B cell (primary cell): ENCODE measurements at regions not wholly inside any gene's neighbourhood (a gene's known extent, or its start where the extent isn't known, plus 50 kb on each side); places are given as distances from the start of the nearest gene placed in this dataset.

Experiments
- ATAC-seq: fragments of 200-7000 bp; cut with Tn5 transposase; one replicate; pipeline ENCODE4 v1.10.0; 2021; ENCODE audit warnings: low read depth, mild to moderate bottlenecking, moderate number of reproducible peaks, moderate library complexity
- CTCF ChIA-PET: fragments of 350-600 bp; sonication (Branson Sonifier 250); formaldehyde crosslinking; loops from one replicate; lab custom pipeline; 2021; ENCODE audit warnings: antibody characterized with exemption, inconsistent platforms; lab: Charles Lee
- POLR2A ChIA-PET: fragments of 350-600 bp; sonication (Branson Sonifier 250); formaldehyde crosslinking; loops from one replicate; lab custom pipeline; 2021; ENCODE audit warnings: antibody characterized with exemption; lab: Charles Lee
- DNase-seq: peaks from one replicate; pipeline ENCODE4 v3.0.0; 2013
- H2AFZ ChIP-seq: 2 replicates; pipeline ENCODE4 v1.6.1; 2012; ENCODE audit warnings: mild to moderate bottlenecking, low read depth, low read length; ENCODE audit not compliant: insufficient read depth, poor library complexity, severe bottlenecking
- H3K27ac ChIP-seq, 2 donors: 1 replicate in 1 of 2; 2 replicates in 1 of 2; pipeline ENCODE4 v1.5.1; 2012 to 2013; ENCODE audit warnings: low read length in 2 of 2, mild to moderate bottlenecking in 2 of 2, moderate library complexity in 1 of 2
- H3K27me3 ChIP-seq, 4 experiments: fragments of 200-600 bp in 1 of 4; sonication (generic) in 1 of 4; replicated peaks in 1 of 4; 1 replicate in 2 of 4; 2 replicates in 2 of 4; pipeline versions ENCODE4 v1.6.1 to v1.7.0; 2013 to 2016; ENCODE audit warnings: low read length in 3 of 4, mild to moderate bottlenecking in 2 of 4, mixed read lengths in 1 of 4, moderate library complexity in 1 of 4; ENCODE audit not compliant: insufficient read depth in 4 of 4, control insufficient read depth in 3 of 4; ENCODE audit errors: control extremely low read depth in 1 of 4
- H3K36me3 ChIP-seq, 2 experiments: replicated peaks in 1 of 2; 1 replicate in 1 of 2; 2 replicates in 1 of 2; pipeline versions ENCODE4 v1.6.1 to v1.7.1; 2013; ENCODE audit warnings: low read length in 1 of 2; ENCODE audit not compliant: insufficient read depth in 2 of 2, control insufficient read depth in 1 of 2; ENCODE audit errors: control extremely low read depth in 1 of 2, extremely low read depth in 1 of 2
- H3K4me1 ChIP-seq, 2 donors: fragments of 200-600 bp in 1 of 2; sonication (generic) in 1 of 2; 1 replicate in 1 of 2; 2 replicates in 1 of 2; pipeline versions ENCODE4 v1.5.1 to v1.6.1; 2013 to 2017; ENCODE audit warnings: low read length in 2 of 2; ENCODE audit not compliant: control insufficient read depth in 2 of 2, insufficient read depth in 2 of 2
- H3K4me2 ChIP-seq: replicated peaks from 2 replicates; pipeline ENCODE3; 2012; ENCODE audit warnings: mild to moderate bottlenecking, low read depth, low read length; ENCODE audit not compliant: poor library complexity, severe bottlenecking
- H3K4me3 ChIP-seq, 5 experiments: fragments of 200-600 bp in 1 of 5; sonication (generic) in 1 of 5; 1 replicate in 3 of 5; 2 replicates in 2 of 5; pipeline versions ENCODE4 v1.5.1 to v1.7.0; 2011 to 2016; ENCODE audit warnings: low read length in 4 of 5, mild to moderate bottlenecking in 4 of 5, low read depth in 2 of 5, control low read depth in 1 of 5, moderate library complexity in 1 of 5; ENCODE audit not compliant: insufficient read depth in 1 of 5; ENCODE audit errors: control extremely low read depth in 1 of 5, extremely low read depth in 1 of 5
- H3K79me2 ChIP-seq: fragments of 200-600 bp; sonication (generic); one replicate; pipeline ENCODE4 v1.6.0; 2016; ENCODE audit warnings: low read length; ENCODE audit not compliant: control insufficient read depth, insufficient read depth
- H3K9ac ChIP-seq: fragments of 200-600 bp; sonication (generic); 2 replicates; pipeline ENCODE4 v1.6.1; 2017; ENCODE audit warnings: mild to moderate bottlenecking, low read length, moderate library complexity
- H3K9me3 ChIP-seq, 3 donors: one replicate each; pipeline versions ENCODE4 v1.6.1 to v1.7.1; 2013; ENCODE audit warnings: low read length in 2 of 3; ENCODE audit not compliant: control insufficient read depth in 2 of 3, insufficient read depth in 1 of 3; ENCODE audit errors: control extremely low read depth in 1 of 3
- H4K20me1 ChIP-seq: 2 replicates; pipeline ENCODE4 v1.6.0; 2012; ENCODE audit warnings: mild to moderate bottlenecking, low read length; ENCODE audit not compliant: insufficient read depth, control insufficient read depth, poor library complexity, severe bottlenecking
- H3K27ac Mint-ChIP-seq: one replicate; pipeline ENCODE4 v1.8.0; 2021; ENCODE audit warnings: mixed read lengths
- H3K27me3 Mint-ChIP-seq: one replicate; pipeline ENCODE4 v1.8.0; 2021; ENCODE audit warnings: mixed read lengths
- H3K4me1 Mint-ChIP-seq: one replicate; pipeline ENCODE4 v1.8.0; 2021; ENCODE audit warnings: mixed read lengths
- H3K4me3 Mint-ChIP-seq: one replicate; pipeline ENCODE4 v1.8.0; 2021; ENCODE audit warnings: mixed read lengths
- H3K9me3 Mint-ChIP-seq: one replicate; pipeline ENCODE4 v1.8.0; 2022; ENCODE audit warnings: mixed read lengths; ENCODE audit not compliant: insufficient read depth
- EZH2 ChIP-seq: IDR thresholded peaks from 2 replicates; pipeline ENCODE4 v1.6.1; 2012; ENCODE audit warnings: borderline replicate concordance, low read depth, mild to moderate bottlenecking, moderate library complexity, low read length; ENCODE audit not compliant: insufficient read depth, poor library complexity, severe bottlenecking
- WGBS: methylation state at CpG from one replicate; pipeline ENCODE4 v1.1.5; 2013; ENCODE audit warnings: missing lambda C conversion rate; ENCODE audit not compliant: insufficient coverage; 5-methylcytosine and 5-hydroxymethylcytosine counted together
- intact Hi-C: fragments of 100-400 bp; cut with micrococcal nuclease; formaldehyde crosslinking; loops from one replicate; pipeline ENCODE4 v1.10.0; 2022
- TF ChIP-seq, protein P1 (sequence below): fragments of 200-600 bp; IDR thresholded peaks from one replicate; pipeline ENCODE4 v1.8.0; 2022; ENCODE audit warnings: antibody characterized with exemption, mild to moderate bottlenecking

DNA sequence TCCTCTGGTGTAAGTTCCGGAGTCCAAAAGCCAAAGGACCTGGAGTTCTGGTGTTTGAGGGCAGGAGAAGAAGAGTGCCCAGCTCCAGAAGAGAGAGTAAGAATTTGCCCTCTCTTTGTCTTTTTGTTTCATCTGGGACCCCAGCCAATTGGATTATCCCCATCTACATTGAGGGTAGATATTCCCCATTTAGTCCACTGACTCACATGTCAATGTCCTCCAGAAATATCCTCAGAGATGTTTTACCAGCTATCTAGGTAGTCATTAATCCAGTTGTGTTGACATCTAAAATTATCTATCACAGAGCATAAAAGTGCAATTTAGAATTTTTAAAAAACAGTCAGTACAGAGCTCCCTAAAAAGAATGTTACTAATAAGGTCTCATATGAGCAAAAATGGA is 132.9 kb upstream of the TMEM47 start:
- no peak overlapping the region for H3K4me2 ChIP-seq
- H3K4me1 Mint-ChIP-seq = no peaks in the 10 kb centered on the region
- no peak overlapping the region for H3K4me3 ChIP-seq
- no peaks in the 10 kb centered on the region for H4K20me1 ChIP-seq
- TF ChIP-seq, protein P1, sequence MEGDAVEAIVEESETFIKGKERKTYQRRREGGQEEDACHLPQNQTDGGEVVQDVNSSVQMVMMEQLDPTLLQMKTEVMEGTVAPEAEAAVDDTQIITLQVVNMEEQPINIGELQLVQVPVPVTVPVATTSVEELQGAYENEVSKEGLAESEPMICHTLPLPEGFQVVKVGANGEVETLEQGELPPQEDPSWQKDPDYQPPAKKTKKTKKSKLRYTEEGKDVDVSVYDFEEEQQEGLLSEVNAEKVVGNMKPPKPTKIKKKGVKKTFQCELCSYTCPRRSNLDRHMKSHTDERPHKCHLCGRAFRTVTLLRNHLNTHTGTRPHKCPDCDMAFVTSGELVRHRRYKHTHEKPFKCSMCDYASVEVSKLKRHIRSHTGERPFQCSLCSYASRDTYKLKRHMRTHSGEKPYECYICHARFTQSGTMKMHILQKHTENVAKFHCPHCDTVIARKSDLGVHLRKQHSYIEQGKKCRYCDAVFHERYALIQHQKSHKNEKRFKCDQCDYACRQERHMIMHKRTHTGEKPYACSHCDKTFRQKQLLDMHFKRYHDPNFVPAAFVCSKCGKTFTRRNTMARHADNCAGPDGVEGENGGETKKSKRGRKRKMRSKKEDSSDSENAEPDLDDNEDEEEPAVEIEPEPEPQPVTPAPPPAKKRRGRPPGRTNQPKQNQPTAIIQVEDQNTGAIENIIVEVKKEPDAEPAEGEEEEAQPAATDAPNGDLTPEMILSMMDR = no peak
- TF ChIP-seq EZH2 = no peak
- no peak for DNase-seq
- no CpG with 5 or more reads among the region's 1 CpG for WGBS
- CTCF ChIA-PET = no interaction called here
- no peaks in the 10 kb centered on the region for H3K36me3 ChIP-seq
- no peak overlapping the region for H3K9ac ChIP-seq
- no peak overlapping the region for H3K27ac ChIP-seq
- no peaks in the 10 kb centered on the region for H3K27me3 ChIP-seq
- POLR2A ChIA-PET = no interaction called here
- H2AFZ ChIP-seq = no peak overlapping the region
- no peaks in the 10 kb centered on the region for H3K79me2 ChIP-seq
- no peaks in the 10 kb centered on the region for H3K4me1 ChIP-seq
- no peaks in the 10 kb centered on the region for H3K27me3 Mint-ChIP-seq
- no peak for ATAC-seq
- H3K4me3 Mint-ChIP-seq = no peak overlapping the region
- H3K9me3 Mint-ChIP-seq = peaks cover 5% of the 10 kb centered on the region
- H3K27ac Mint-ChIP-seq = no peak overlapping the region
- intact Hi-C loops = no loop called here
- H3K9me3 ChIP-seq = peaks cover 0 to 3% (median 0%) of the 10 kb centered on the region in 3 donors

DNA sequence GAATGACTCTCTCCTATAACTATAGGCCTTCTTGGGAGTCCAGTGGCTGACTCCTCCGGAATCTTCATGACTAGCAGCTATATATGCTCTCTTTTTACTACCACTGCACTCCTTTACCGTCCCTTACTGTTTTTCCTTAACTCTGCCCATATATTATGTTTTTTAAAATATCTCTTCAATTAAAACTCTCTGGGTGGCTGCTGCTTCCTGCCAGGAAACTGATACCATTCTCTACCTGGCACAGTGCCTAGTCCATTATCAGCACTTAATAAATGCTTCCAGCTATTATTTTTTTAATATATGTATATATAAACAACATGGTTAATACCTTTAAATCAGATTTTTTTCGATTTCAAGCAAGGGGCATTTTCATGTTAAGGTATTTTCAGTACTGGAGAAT is 136.6 kb upstream of the FAM47B start:
- WGBS = no CpG with 5 or more reads among the region's 3 CpGs

More for the DNA sequence above, 136.6 kb upstream of the FAM47B start:
- Histone ChIP-seq H3K27ac (no peak overlapping the region), H3K4me1 (no peaks in the 10 kb centered on the region), H3K79me2 (no peaks in the 10 kb centered on the region), H2AFZ (no peak overlapping the region), H4K20me1 (no peaks in the 10 kb centered on the region), H3K9me3 (no peaks in the 10 kb centered on the region), H3K4me3 (no peak overlapping the region), H3K36me3 (no peaks in the 10 kb centered on the region), H3K27me3 (no peaks in the 10 kb centered on the region), H3K4me2 (no peak overlapping the region), H3K9ac (no peak overlapping the region)
- no peaks in the 10 kb centered on the region for H3K4me1 Mint-ChIP-seq
- no peak for DNase-seq
- no peaks in the 10 kb centered on the region for H3K27me3 Mint-ChIP-seq
- intact Hi-C loops = no loop called here
- H3K4me3 Mint-ChIP-seq = no peak overlapping the region
- no peaks in the 10 kb centered on the region for H3K9me3 Mint-ChIP-seq
- no peak overlapping the region for H3K27ac Mint-ChIP-seq
- POLR2A ChIA-PET = no interaction called here
- CTCF ChIA-PET = no interaction called here
- no peak for TF ChIP-seq EZH2
- TF ChIP-seq, protein P1 = no peak
- no peak for ATAC-seq
